A673 (cell line): ENCODE measurements at regions not wholly inside any gene's neighbourhood (a gene's known extent, or its start where the extent isn't known, plus 50 kb on each side); places are given as distances from the start of the nearest gene placed in this dataset.

ENCODE experiments used
- BruUV-seq: library from RNA; stranded (reverse); fragments of 400-500 nt; replicated peaks from 2 replicates; lab custom pipeline; 2021; lab: Mats Ljungman, UMichigan
- CTCF ChIA-PET: fragments of 300-600 bp; sonication (Branson Sonifier 250); formaldehyde crosslinking; loops from one replicate; lab custom pipeline; 2022; ENCODE audit warnings: antibody characterized with exemption; lab: Charles Lee
- POLR2A ChIA-PET: fragments of 300-600 bp; sonication (Branson Sonifier 250); formaldehyde crosslinking; loops from one replicate; lab custom pipeline; 2022; ENCODE audit warnings: antibody characterized with exemption; ENCODE audit not compliant: low non-redundant PET; lab: Charles Lee
- DNase-seq: peaks from one replicate; pipeline ENCODE4 v3.0.0-alpha.2; 2015; ENCODE audit warnings: low spot score
- H3K27ac ChIP-seq: fragments of 200-600 bp; sonication (generic); 2 replicates; pipeline ENCODE4 v1.5.1; 2016; ENCODE audit warnings: mixed run types, low read depth, mild to moderate bottlenecking, mixed read lengths, antibody characterized with exemption, low read length; ENCODE audit not compliant: poor library complexity, severe bottlenecking
- H3K27me3 ChIP-seq: fragments of 200-600 bp; sonication (generic); replicated peaks from 2 replicates; pipeline ENCODE4 v1.6.1; 2017; ENCODE audit warnings: mixed run types, low read depth, mild to moderate bottlenecking, mixed read lengths, antibody characterized with exemption, low read length; ENCODE audit not compliant: insufficient read depth, poor library complexity
- H3K36me3 ChIP-seq: fragments of 200-600 bp; sonication (generic); 2 replicates; pipeline ENCODE4 v1.6.1; 2016; ENCODE audit warnings: mixed run types, mild to moderate bottlenecking, mixed read lengths, antibody characterized with exemption, low read length; ENCODE audit not compliant: insufficient read depth, poor library complexity, severe bottlenecking
- H3K4me1 ChIP-seq: fragments of 200-600 bp; sonication (generic); 2 replicates; pipeline ENCODE4 v1.6.1; 2017; ENCODE audit warnings: mixed run types, mild to moderate bottlenecking, mixed read lengths, antibody characterized with exemption, low read length; ENCODE audit not compliant: insufficient read depth, poor library complexity, severe bottlenecking
- H3K4me3 ChIP-seq: fragments of 200-600 bp; sonication (generic); 2 replicates; pipeline ENCODE4 v1.5.1; 2016; ENCODE audit warnings: low read depth, mixed run types, mild to moderate bottlenecking, mixed read lengths, low read length; ENCODE audit not compliant: poor library complexity, severe bottlenecking
- H3K9me3 ChIP-seq: fragments of 200-600 bp; sonication (generic); 2 replicates; pipeline ENCODE4 v1.6.1; 2016; ENCODE audit warnings: mixed run types, low read depth, mild to moderate bottlenecking, mixed read lengths, antibody characterized with exemption, low read length; ENCODE audit not compliant: poor library complexity, severe bottlenecking
- CTCF ChIP-seq: fragments of 300-800, 200-600 bp; sonication (generic); conservative IDR thresholded peaks from 2 replicates; pipeline ENCODE4 v1.5.1; 2017; ENCODE audit warnings: low read depth, mild to moderate bottlenecking, antibody characterized with exemption, low read length, moderate library complexity, mixed read lengths
- EZH2 ChIP-seq: fragments of 200-600 bp; sonication (generic); IDR thresholded peaks from 2 replicates; pipeline ENCODE4 v1.6.1; 2017; ENCODE audit warnings: borderline replicate concordance, low read depth, mild to moderate bottlenecking, mixed read lengths, antibody characterized with exemption, low read length; ENCODE audit not compliant: poor library complexity, severe bottlenecking
- intact Hi-C: fragments of 100-400 bp; cut with micrococcal nuclease; formaldehyde crosslinking; loops from one replicate; pipeline ENCODE4 v1.10.0; 2022; ENCODE audit not compliant: unreplicated experiment

DNA sequence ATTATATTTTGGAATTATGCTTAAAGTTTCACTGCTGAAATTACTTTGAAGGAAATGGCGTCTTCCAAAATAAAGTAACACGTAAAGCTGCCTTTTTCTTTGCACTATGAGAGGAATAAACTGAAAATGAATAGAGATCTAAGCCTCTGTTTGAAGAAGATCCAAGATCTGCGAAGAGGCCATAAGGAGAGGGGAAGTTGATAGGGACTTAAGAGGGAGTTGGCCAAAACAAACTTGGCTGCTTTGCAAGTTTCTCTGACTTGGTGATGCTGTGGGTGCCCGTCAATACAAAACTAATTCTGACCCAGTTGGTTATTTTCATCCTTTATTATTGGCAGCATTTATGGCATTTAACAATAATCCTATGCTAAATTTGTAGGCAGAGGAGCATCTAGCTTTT is 190.2 kb upstream of the GBE1 start:
- Histone ChIP-seq H3K4me1 (no peaks in the 10 kb centered on the region), H3K9me3 (no peaks in the 10 kb centered on the region), H3K4me3 (no peak overlapping the region), H3K27me3 (no peaks in the 10 kb centered on the region), H3K36me3 (no peaks in the 10 kb centered on the region), H3K27ac (no peak overlapping the region)
- ChIA-PET CTCF (no interaction called here), POLR2A (no interaction called here)
- intact Hi-C loops, result no loop called here
- no peak for TF ChIP-seq EZH2
- BruUV-seq, result no TSS peak
- DNase-seq, result no peak

DNA sequence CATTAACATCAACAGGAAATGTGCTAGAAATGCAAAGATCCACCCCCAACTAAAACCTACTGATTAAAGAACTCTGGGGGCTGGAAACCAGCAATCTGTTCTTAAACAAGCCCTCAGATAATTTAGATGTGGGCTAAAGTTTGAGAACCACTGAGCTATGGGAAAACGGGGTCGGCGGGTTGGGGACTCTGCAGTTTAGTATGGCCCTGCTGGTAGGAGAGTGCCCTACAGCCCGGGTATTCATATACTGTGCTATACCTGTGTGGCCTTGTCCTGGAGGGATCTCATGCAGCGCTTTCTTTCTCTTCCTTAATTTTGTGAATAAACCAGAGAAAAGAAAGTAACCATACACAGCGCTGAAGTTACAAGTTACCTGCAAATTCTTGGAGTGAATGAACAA is 189.7 kb upstream of the GBE1 start:
- no peak for DNase-seq
- H3K27ac ChIP-seq, result no peak overlapping the region
- POLR2A ChIA-PET, result no interaction called here
- no peaks in the 10 kb centered on the region for H3K36me3 ChIP-seq
- no peak overlapping the region for H3K4me3 ChIP-seq
- H3K27me3 ChIP-seq, result no peaks in the 10 kb centered on the region
- intact Hi-C loops, result no loop called here
- BruUV-seq, result no TSS peak
- H3K9me3 ChIP-seq, result no peaks in the 10 kb centered on the region
- TF ChIP-seq CTCF (no peak), EZH2 (no peak)
- CTCF ChIA-PET, result no interaction called here
- H3K4me1 ChIP-seq, result no peaks in the 10 kb centered on the region

GRCh38 chr3:81947359-81947758 is 185.9 kb upstream of the GBE1 start:
- no peaks in the 10 kb centered on the region for H3K36me3 ChIP-seq
- no peaks in the 10 kb centered on the region for H3K27me3 ChIP-seq
- intact Hi-C loops, result no loop called here
- no TSS peak for BruUV-seq
- no peak for DNase-seq
- H3K4me1 ChIP-seq, result no peaks in the 10 kb centered on the region
- TF ChIP-seq CTCF (no peak), EZH2 (no peak)
- H3K9me3 ChIP-seq, result peaks cover 6% of the 10 kb centered on the region
- H3K4me3 ChIP-seq, result no peak overlapping the region
- POLR2A ChIA-PET, result no interaction called here
- H3K27ac ChIP-seq, result no peak overlapping the region
- CTCF ChIA-PET, result no interaction called here

DNA sequence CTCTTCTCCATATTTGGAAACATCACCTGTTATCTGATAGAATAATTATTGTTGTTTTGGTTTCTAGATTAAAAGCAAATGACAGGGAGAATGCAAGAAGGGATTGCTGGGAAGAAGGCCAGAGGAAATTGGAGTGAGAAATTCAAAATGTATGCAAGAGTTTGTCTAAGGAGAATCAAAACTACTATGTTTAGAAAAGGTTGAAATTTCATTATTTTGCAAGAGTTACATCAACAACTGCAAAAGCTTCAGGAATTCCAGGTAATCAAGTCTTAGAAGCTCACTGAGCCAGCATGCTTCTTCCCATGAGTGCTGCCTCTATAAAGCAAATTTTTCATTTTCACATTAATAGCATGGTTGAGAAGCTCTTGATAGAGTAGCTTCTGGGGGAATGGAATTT is 177.2 kb upstream of the GBE1 start:
- H3K27me3 ChIP-seq, result no peaks in the 10 kb centered on the region
- no peaks in the 10 kb centered on the region for H3K36me3 ChIP-seq
- ChIA-PET CTCF (no interaction called here), POLR2A (no interaction called here)
- intact Hi-C loops, result no loop called here
- no peak overlapping the region for H3K4me3 ChIP-seq
- no peak overlapping the region for H3K27ac ChIP-seq
- TF ChIP-seq CTCF, result no peak
- TF ChIP-seq EZH2, result no peak
- no peaks in the 10 kb centered on the region for H3K4me1 ChIP-seq
- peaks cover 11% of the 10 kb centered on the region for H3K9me3 ChIP-seq
- no peak for DNase-seq
- no TSS peak for BruUV-seq
